HG02840 (cell line): ENCODE measurements at regions not wholly inside any gene's neighbourhood (a gene's known extent, or its start where the extent isn't known, plus 50 kb on each side); places are given as distances from the start of the nearest gene placed in this dataset.
"Not testable (repeated sequence)": the region's sequence is repeated elsewhere in the genome, so short reads cannot be mapped to it uniquely, and the experiment has no call there.

ENCODE experiments used
- ATAC-seq: cut with Tn5 transposase; IDR thresholded peaks from one replicate; pipeline ENCODE4 v1.9.1; 2021; ENCODE audit warnings: mild to moderate bottlenecking, moderate library complexity, moderate number of reproducible peaks; ENCODE audit not compliant: unreplicated experiment, low FRiP score

DNA sequence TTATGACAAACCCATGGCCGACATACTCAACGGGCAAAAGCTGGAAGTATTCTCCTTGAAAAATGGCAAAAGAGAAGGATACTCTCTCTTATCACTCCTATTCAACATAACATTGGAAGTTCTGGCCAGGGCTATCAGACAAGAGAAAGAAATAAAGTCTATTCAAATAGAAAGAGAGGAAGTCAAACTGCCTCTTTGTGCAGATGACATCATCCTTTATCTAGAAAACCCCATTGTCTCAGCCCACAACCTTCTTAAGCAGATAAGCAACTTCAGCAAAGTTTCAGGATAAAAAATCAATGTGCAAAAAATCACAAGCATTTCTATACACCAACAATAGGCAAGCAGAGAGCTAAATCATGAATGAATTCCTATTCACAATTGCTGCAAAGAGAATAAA, 1799.9 kb upstream of the ACO1 start:
- ATAC-seq: no peak

DNA sequence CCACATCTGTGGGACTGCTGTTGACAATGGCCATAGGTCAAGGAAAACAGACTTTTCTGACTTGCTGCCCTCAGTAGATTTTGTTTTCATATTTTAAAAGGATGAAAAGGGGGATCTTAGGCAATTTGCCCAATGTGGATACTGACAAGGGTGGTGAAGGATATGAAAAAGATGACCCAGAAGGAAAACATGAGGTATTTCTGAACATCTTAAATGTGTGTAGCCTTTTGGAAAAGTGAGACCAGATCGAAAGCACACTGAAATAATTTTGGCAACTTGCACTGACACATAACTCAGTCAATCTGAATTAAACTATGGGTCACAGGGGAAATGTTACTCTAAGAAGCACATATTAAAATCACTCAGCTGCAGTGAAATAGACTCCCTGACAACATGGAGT, 1793.0 kb upstream of the ACO1 start:
- ATAC-seq: no peak

DNA sequence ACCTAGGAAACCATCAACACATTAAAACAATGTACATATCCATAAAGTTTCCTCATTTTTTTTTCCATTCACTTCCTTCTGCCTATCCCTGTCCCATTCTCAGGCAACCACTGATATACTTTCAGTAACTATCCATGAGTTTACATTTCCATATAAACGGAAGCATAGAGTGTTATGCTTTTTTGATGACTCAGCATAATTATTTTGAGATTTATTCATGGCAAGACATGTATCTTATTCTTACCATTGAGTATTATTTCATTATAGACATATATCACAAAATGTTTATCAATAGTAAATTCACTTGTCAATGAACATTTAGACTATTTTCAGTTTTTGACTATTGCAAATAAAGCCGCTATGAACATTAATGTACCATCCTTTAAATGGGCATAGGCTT, 1786.8 kb upstream of the ACO1 start:
- no peak for ATAC-seq

DNA sequence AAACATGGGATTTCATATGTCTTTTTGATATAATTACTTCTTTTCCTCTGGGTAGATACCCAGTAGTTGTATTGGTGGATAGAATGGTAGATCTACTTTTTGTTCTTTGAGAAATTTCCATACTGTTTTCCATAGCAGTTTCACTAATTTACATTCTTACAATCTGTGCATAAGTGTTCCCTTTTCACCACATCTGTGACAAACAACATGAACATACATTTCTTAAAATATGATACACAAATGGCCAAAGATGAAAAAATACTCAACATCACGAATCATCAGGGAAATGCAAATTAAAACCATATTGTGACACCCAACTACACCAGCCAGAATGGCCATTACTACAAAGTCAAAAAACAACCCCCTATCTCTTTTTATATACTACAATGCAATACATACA, 1778.5 kb upstream of the ACO1 start:
- ATAC-seq: no peak

DNA sequence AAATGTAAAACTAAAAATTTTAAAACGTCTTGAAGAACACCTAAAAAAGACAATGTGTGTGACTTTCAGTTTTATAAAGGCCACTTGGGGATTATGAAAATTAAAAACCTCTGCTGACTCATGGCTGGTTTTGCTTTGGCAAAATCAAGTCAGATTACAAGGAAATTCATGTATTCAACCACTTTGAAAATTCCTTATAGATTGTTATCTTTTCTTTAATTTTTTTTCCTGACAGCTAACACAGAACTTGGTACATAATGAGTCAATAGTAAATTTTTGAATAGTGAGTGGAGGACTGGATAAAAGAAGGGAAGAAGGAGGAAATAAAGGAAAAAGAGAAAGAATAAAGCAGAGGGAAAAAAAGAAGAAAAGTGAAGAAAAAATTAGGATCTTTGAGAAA, 1774.7 kb upstream of the ACO1 start:
- no peak for ATAC-seq

DNA sequence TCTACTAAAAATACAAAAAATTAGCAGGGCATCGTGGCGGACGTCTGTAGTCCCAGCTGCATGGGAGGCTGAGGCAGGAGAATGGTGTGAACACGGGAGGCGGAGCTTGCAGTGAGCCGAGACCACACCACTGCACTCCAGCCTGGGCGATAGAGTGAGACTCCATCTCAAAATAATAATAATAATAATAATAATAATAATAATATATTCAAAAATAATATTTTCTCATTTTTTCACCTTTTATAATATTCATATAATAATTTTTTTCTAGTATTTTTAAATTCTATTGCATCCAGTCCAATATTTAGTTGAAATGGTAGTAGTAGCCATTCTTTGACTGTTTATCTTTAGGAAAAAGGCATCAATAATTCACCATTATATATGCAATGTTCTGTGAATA, 1767.7 kb upstream of the ACO1 start:
- not testable (repeated sequence) for ATAC-seq

DNA sequence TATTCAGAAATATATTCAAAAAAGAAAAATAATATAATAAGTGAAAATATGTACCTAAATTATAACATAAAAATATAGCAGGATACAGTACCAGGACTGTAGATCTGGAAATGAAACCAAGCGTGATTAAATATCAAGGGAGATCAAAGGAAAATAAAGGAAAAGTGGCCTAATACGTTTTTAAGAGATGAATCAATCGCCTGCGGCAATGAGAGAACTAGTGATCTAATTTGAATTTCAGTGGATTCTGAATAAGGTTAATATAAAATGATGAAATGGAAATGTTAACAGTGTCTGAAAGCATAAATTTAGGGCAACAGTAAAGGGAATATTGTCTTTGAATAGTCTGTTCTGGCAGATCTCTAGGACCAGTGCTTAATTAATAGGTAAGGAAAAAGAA, 1761.9 kb upstream of the ACO1 start:
- ATAC-seq: no peak

DNA sequence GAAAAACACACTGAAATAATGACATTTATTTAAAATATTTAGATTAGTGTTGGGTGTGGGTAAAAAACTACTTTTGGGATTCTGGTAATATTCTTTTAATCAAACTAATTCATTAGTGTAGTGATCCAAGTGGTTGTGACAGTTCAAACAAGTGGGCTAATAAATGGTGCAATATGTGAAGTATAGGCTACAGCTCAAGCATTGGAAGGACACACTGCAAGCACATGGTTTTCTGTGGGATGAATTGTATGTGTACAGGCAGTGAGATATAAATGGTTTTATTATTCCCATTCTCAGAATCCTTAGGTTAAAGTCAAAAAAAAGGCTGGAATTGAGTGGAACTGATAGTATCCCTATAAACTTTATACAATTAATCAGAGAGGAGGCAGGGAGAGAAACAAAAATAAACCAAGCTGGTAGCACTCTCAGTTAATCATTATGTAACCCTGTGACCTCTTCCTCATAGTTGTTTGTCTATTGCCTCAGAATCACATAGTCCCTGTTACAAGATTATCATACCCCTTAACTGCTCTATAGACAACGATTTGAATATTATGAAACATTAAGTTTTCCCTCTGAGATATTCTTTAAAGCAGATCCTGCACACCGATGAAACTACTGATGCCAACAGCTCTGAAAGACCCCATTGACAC, 1755.4 kb upstream of the ACO1 start:
- ATAC-seq: no peak

DNA sequence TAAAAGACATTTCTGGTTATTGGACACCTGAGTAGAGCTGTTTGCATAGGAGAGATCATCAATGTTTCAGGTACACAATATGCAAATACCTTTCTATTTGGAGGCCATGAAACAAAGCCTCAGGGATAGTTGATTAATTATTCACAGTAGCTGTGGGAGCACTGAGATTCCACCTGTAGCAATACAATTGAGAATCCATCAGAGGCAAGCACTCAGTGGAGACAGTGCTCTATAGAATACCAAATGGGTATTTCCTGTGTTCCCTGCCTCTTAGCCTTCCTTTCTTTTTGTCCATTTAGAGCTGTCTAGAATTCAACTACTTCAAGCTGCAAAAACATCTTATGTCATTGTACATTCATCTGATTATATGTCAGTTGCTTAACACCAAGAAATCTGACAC, 1754.0 kb upstream of the ACO1 start:
- ATAC-seq: no peak

DNA sequence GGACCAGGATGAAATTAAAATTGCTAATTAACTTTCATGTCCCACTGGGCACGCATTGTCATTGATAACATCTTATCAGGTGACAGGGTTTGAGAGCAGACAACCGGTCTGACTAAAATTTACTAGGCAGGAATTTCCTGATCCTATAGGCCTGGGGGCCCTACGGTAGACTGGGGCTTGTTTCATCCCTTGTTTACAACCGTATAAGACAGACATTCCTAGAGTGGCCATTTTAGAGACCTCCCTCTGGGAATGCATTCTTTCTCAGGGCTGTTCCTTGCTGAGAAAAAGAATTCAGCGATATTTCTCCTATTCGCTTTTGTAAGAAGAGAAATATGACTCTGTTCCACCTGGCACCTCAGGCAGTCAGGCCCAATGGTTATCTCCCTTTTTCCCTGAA, 1737.8 kb upstream of the ACO1 start:
- not testable (repeated sequence) for ATAC-seq

DNA sequence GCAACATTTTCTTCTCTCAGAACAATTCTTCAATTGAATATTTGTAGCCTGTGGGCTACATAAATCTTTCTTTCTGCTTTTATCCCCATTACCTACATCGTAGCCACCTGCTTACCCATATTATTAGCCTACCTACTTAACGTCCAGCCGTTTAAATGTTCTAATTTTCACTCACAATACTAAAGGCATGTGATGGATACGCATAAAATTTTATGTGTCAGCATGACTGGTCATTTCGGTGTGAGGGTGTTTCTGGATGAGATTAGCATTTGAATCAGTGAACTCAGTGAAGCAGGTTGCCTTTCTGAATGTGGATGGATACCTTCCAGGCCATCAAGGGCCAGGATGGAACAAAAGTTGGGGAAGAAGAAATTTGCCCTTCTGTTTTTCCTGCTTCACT, 1722.5 kb upstream of the ACO1 start:
- no peak for ATAC-seq

DNA sequence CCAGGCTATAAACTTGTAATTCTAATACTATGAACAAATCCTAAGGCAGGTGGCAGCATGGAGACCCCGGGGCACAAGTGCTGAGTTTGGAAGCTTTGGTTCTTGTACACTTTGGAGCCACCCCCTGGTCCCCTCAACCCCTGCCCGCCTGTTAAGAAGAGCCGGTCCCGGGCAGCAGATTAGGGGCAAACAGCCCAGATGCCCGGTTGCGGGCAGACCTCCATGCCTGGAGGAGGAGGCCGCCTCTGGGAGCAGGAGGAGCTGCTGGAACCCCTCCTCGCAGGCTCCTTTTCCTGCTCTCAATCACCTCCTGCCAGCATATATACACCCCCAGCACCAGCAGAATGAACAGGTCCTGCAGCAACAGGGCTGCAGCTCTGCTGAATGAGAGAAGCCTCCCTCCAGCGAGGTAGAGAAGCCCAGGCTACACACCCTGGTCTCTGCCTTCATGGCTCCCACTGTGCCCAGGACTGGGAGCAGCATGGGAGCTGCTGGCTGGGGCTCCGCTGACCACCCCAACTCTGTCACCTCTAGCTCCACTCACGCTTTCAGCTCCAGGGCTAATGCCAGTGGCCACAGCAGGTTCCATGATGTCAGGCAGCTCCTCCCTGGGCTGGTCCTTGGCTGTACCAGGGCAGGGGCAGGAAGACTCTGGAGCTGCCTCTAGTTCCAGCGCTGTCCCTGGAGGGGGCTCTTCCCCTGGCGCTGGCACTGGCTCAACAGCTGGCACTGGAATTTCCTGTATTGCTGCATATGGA, 1713.5 kb upstream of the ACO1 start:
- no peak for ATAC-seq

DNA sequence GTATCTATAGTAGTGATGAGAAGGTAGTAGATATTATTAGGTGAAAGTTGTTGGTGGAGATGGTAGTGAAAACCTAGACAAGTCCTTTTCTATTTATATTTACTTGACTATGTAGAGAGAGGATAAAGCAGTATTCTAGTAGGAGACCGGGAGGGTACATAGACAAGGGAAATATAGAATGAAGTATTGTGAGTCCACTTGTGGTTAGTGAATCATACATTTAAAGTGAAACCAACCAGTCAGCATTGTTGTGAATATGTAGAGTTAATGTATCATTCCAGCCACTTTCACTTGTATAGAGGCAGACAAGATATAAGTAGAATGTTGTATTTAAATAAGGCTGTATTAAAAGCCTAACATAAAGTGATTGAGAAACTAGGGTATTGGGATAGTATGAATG, 1711.3 kb upstream of the ACO1 start:
- ATAC-seq: no peak

DNA sequence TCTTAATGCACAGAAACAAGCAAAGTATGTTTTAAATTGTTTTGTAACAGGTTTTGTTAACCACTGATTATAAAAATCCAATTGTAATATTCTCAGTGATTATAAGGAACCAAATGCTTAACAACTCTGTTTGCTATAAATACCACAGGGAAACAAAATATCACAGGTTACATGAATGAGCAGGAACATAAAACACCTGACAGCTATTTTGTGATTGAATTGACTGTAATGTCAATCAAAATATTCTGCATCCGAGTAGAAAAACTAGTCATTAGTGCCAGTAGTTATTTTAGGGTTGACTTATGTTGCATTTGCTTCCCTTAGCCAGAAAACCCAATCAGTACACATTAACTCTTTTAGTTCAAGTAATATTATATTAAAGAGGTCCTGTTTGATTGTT, 1707.8 kb upstream of the ACO1 start:
- ATAC-seq: no peak

DNA sequence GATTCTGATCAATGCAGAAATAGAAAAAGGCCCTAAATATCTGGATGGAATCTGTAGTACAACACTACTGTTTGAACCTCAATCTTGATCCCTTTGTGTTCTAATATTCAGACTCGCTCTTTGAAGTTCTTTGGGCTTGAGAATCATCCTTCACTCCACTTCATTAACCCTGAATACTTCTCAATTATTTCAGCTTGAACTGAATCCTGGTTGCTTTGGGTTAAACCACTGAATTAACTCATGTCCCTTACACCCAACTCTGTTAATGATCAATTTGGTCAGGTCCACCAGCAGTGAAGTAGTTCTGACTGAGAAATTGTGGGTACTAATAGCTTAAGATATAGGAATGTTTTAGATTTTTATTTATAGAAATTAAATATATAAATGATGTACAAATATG, 1707.2 kb upstream of the ACO1 start:
- ATAC-seq: no peak

DNA sequence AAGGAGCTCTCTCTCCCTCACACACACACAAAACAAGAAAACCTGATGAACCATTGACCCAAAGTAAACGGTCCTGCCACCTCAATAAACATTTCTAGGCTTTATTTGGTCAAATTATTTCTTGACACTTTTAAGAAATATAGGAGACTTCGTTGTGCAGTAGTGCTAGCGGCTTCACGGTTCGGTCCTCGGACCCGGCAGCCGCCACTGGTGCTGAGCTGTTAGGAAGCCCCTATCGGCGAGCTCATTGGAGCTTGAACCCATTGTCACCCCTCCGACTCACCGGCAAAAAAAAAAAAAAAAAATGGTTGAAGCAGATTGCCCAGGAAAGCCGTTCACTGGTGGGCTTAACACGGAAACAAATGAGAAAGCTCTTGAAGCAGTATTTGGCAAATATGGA, 1695.6 kb upstream of the ACO1 start:
- no peak for ATAC-seq

DNA sequence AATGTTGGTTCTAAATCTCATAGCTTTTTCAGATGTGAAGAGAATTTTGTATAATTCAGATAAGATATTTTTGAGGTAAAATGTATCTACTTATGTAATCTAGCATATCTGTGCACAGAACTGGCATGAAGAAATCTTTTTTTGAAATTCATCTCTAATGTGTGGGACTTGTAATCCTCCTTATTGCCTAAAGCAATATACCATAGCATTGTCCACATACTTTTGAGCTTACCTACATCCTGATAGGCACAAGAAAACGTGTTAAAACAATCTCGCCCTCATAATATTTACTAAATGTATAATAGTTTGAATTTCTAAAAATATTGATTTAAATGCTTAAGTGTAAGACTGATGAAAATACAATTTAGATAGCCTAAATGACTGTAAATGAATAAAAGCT, 1686.5 kb upstream of the ACO1 start:
- ATAC-seq: no peak

DNA sequence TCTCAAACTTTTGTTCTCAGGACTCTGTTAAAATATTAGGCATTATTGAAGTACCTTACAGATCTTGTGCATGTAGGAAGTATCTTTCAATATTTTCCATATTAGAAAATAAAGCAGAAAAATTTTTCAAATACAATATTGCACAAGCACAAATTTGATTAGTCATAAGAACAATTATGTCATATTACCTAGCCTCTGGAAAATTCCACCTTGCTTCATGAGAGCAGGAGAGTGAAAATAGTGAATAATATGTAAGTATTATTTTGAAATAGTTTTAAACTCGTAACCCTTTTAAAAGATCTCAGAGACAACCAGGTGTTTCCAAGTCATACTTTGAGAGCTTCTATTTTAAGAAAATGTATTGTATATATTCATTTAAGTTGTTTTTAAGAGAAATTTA, 1672.9 kb upstream of the ACO1 start:
- ATAC-seq: no peak

DNA sequence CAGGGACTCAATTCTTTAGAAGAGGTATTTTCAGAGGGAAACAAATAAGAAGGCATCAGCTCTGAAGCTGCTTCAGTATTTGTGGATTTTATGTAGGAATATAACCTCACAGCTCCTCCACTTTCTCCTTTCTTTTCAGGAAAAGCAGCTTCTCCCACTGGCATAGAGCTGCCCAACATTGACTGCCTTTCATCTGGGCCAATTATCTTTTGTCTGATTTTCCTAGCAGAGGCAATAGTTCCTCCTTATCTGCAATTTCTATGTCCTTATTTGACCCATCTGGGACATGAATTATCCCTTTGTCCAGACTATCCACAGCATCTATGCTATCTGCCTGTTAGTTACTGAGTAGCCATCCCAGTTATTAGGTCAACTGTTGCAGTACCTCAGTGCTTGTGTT, 1671.2 kb upstream of the ACO1 start:
- no peak for ATAC-seq

DNA sequence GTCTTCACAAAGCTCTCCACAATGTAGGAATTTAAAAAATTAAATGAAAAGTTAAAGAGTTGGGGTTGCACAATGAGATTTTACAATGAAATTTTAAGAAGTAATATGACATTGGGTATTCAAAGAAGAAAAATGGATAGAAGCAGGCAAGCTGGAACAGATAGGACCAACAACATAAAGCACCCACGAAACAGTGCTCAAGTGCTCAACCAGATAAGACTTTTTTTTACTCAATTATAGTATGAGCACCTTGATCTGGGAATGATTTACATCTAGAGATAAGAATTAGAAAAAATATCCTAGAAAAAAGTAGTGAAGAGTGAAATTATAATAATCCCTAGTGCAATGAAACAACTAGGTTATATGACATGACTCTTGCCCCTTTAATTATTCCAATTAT, 1670.1 kb upstream of the ACO1 start:
- no peak for ATAC-seq

DNA sequence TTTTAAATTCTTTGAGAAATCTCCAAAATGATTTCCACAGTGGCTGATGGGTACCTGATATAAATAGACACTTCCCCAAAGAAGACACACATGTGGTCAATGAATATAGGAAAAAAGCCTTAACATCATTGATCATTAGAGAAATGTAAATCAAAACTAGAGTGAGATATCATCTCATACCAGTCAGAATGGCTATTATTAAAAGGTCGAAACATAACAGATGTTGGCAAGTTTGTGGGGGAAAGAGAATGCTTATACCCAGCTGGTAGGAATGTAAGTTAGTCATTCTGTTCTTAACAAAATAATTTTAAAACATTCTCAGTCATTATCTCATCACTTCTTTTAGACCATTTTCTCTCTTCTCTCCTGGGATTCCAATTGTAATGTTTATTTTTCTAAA, 1666.0 kb upstream of the ACO1 start:
- ATAC-seq: no peak

DNA sequence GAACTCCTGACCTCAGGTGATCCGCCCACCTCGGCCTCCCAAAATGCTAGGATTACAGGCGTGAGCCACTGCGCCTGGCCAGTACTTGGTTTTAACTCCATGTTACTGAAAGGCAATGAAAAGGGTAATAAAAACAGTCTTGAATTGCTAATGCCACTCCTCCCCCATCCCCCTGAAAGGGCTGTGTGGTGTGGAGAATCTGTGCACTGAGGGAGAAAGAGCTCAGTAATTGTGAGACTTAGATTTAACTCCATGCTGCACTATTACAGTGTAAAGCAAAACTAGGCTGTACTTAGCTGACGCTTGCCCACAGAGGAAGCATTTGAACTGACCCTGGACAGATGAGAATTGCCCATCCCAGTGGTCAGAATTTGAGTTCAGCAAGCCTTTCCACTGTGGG, 1662.4 kb upstream of the ACO1 start:
- ATAC-seq: no peak
